ENCODE measurements at regions not wholly inside any gene's neighbourhood (a gene's known extent, or its start where the extent isn't known, plus 50 kb on each side); places are given as distances from the start of the nearest gene placed in this dataset.
A peak's percentile ranks its signal among the peaks of the same experiment; 100 is the strongest.

DNA sequence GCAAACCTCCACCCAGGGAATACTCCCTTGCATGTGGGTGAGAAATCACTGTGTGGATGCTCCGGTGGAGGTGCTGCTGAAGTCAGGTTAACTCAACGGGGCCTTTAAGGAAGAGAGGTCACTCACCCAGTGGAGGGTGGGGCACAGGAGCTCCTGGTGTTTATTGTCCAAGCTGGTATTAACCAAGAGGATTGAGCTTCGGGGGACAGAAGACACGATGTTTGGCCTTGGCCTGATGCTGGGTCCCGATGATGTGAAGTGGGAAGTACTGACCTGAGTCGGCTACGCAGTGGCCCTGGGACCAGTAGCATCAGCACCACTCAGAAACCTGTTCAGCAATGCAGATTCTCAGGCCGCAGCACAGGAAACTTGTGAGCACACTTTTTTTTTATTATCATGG, 85.7 kb upstream of the WASF3 start:
- no peaks in the 10 kb centered on the region for H3K9me3 ChIP-seq (ENCODE audit: control insufficient read depth, insufficient read depth, low read length)
- no peak overlapping the region for H3K4me3 ChIP-seq (ENCODE audit: low read length)
- no peaks in the 10 kb centered on the region for H3K36me3 ChIP-seq (ENCODE audit: control insufficient read depth, insufficient read depth, low read length)
- H3K27ac ChIP-seq (ENCODE audit: low read length), result no peak overlapping the region
- no peak for DNase-seq (ENCODE audit: low read depth, low spot score)
- no CpG with 5 or more reads among the region's 8 CpGs for WGBS (ENCODE audit: insufficient coverage, insufficient read length)
- H3K4me1 ChIP-seq (ENCODE audit: control insufficient read depth, insufficient read depth, low read length), result peaks cover 6% of the 10 kb centered on the region
- no peaks in the 10 kb centered on the region for H3K27me3 ChIP-seq (ENCODE audit: control insufficient read depth, insufficient read depth, low read length)

DNA sequence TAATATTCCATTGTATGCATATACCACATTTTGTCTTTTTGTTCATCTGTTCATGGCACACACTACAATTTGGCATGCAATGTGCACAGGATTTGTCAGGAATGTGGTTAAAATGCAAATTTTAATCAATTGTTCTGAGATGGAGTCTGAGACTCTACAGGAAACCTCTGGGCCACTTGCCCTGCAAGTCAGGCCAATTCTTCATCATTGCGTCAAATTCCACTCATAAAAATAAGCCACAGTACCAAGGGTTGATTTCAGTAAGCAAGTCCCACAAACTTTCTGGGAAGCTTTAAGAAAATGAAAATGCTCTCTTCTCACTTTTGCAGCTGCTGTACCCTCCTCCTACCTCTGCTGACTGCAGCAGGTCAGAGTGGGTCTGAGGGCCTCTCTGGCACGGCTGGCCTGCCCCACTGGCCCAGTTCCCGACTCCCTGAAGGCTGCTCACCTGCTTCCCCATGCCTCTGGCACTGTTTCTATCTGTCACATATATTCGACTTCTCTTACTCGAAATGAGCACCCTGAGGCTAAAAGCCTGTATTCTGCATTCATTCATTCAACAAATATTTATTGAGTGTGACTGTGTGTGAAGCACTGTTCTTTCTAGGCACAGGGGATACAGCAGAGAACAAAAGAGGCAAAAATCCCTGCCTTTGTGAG, 83.8 kb upstream of the WASF3 start:
- peaks cover 6% of the 10 kb centered on the region for H3K4me1 ChIP-seq (ENCODE audit: control insufficient read depth, insufficient read depth, low read length)
- H3K9me3 ChIP-seq (ENCODE audit: control insufficient read depth, insufficient read depth, low read length), result no peaks in the 10 kb centered on the region
- no peak for DNase-seq (ENCODE audit: low read depth, low spot score)
- H3K27me3 ChIP-seq (ENCODE audit: control insufficient read depth, insufficient read depth, low read length), result no peaks in the 10 kb centered on the region
- no peaks in the 10 kb centered on the region for H3K36me3 ChIP-seq (ENCODE audit: control insufficient read depth, insufficient read depth, low read length)
- no peak overlapping the region for H3K4me3 ChIP-seq (ENCODE audit: low read length)
- no peak overlapping the region for H3K27ac ChIP-seq (ENCODE audit: low read length)
- no CpG with 5 or more reads among the region's 5 CpGs for WGBS (ENCODE audit: insufficient coverage, insufficient read length)

DNA sequence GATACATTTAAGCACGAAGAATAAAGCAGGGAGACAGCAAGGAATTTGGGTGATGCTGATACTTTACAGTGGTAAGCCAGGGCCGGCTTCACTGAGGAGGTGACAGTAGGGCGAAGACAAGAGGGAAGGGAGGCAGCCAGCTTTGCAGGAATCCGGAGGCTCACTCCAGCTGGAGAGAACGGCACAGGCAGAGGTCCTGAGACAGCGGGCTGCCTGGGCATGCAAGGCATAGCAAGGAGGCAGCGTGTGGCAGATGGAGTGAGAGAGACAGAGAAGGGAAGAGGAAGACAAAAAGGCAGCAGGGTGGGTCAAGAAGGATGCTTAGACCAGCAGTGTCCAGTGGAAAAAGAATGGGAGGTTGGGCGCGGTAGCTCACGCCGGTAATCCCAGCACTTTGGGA, 83.2 kb upstream of the WASF3 start:
- Histone ChIP-seq H3K4me1 (ENCODE audit: control insufficient read depth, insufficient read depth, low read length) (peaks cover 6% of the 10 kb centered on the region), H3K9me3 (ENCODE audit: control insufficient read depth, insufficient read depth, low read length) (no peaks in the 10 kb centered on the region), H3K27me3 (ENCODE audit: control insufficient read depth, insufficient read depth, low read length) (no peaks in the 10 kb centered on the region), H3K36me3 (ENCODE audit: control insufficient read depth, insufficient read depth, low read length) (no peaks in the 10 kb centered on the region), H3K4me3 (ENCODE audit: low read length) (no peak overlapping the region), H3K27ac (ENCODE audit: low read length) (no peak overlapping the region)
- DNase-seq (ENCODE audit: low read depth, low spot score), result no peak
- no CpG with 5 or more reads among the region's 11 CpGs for WGBS (ENCODE audit: insufficient coverage, insufficient read length)

- H3K27me3 ChIP-seq (ENCODE audit: control insufficient read depth, insufficient read depth, low read length), result no peaks in the 10 kb centered on the region
- no peaks in the 10 kb centered on the region for H3K36me3 ChIP-seq (ENCODE audit: control insufficient read depth, insufficient read depth, low read length)
- peaks cover 6% of the 10 kb centered on the region for H3K4me1 ChIP-seq (ENCODE audit: control insufficient read depth, insufficient read depth, low read length)
- H3K4me3 ChIP-seq (ENCODE audit: low read length), result peak overlapping the region; percentile 21; the same call in 1 of the 2 replicates
- no CpG with 5 or more reads among the region's 15 CpGs for WGBS (ENCODE audit: insufficient coverage, insufficient read length)
- DNase-seq (ENCODE audit: low read depth, low spot score), result no peak
- no peaks in the 10 kb centered on the region for H3K9me3 ChIP-seq (ENCODE audit: control insufficient read depth, insufficient read depth, low read length)
- no peak overlapping the region for H3K27ac ChIP-seq (ENCODE audit: low read length)
Measured at GRCh38 chr13:26475176-26476110, 82.0 kb upstream of the WASF3 start.

GRCh38 chr13:26476111-26476781, 81.2 kb upstream of the WASF3 start:
- peak overlapping the region; percentile 21; the same call in 1 of the 2 replicates for H3K4me3 ChIP-seq (ENCODE audit: low read length)
- peaks cover 6% of the 10 kb centered on the region for H3K4me1 ChIP-seq (ENCODE audit: control insufficient read depth, insufficient read depth, low read length)
- no peaks in the 10 kb centered on the region for H3K9me3 ChIP-seq (ENCODE audit: control insufficient read depth, insufficient read depth, low read length)
- DNase-seq (ENCODE audit: low read depth, low spot score), result no peak
- H3K27ac ChIP-seq (ENCODE audit: low read length), result peak overlapping the region; percentile 75
- no peaks in the 10 kb centered on the region for H3K36me3 ChIP-seq (ENCODE audit: control insufficient read depth, insufficient read depth, low read length)
- WGBS (ENCODE audit: insufficient coverage, insufficient read length), result no CpG with 5 or more reads among the region's 20 CpGs
- no peaks in the 10 kb centered on the region for H3K27me3 ChIP-seq (ENCODE audit: control insufficient read depth, insufficient read depth, low read length)

- peak overlapping the region; percentile 13; the same call in 1 of the 2 replicates for H3K4me3 ChIP-seq (ENCODE audit: low read length)
- peaks cover 6% of the 10 kb centered on the region for H3K4me1 ChIP-seq (ENCODE audit: control insufficient read depth, insufficient read depth, low read length)
- H3K27ac ChIP-seq (ENCODE audit: low read length), result peak overlapping the region; percentile 75
- no peaks in the 10 kb centered on the region for H3K27me3 ChIP-seq (ENCODE audit: control insufficient read depth, insufficient read depth, low read length)
- H3K36me3 ChIP-seq (ENCODE audit: control insufficient read depth, insufficient read depth, low read length), result no peaks in the 10 kb centered on the region
- DNase-seq (ENCODE audit: low read depth, low spot score), result no peak
- WGBS (ENCODE audit: insufficient coverage, insufficient read length), result no CpG with 5 or more reads among the region's 3 CpGs
- no peaks in the 10 kb centered on the region for H3K9me3 ChIP-seq (ENCODE audit: control insufficient read depth, insufficient read depth, low read length)
Measured at GRCh38 chr13:26476782-26477142, 80.7 kb upstream of the WASF3 start.

DNA sequence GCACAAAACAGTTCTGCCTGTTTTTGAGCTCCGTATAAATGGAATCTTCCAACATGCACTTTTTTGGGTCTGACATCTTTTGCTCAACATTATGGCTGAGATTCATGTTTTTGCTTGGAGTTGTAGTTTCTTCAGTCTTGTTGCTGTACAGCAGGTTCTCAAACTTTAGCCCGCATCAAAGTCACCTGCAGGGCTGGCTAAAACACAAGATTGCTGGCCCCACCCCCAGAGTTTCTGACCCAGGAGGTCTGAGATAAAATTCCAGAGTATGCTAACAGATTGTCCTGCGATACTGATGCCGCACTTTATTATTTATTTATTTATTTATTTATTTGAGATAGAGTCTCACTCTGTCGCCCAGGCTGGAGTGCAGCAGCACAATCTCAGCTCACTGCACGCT, 79.8 kb upstream of the WASF3 start:
- no CpG with 5 or more reads among the region's 6 CpGs for WGBS (ENCODE audit: insufficient coverage, insufficient read length)
- no peak for DNase-seq (ENCODE audit: low read depth, low spot score)

GRCh38 chr13:26480246-26480855, 77.1 kb upstream of the WASF3 start:
- DNase-seq (ENCODE audit: low read depth, low spot score), result no peak
- H3K27ac ChIP-seq (ENCODE audit: low read length), result no peak overlapping the region
- H3K4me3 ChIP-seq (ENCODE audit: low read length), result no peak overlapping the region
- H3K27me3 ChIP-seq (ENCODE audit: control insufficient read depth, insufficient read depth, low read length), result no peaks in the 10 kb centered on the region
- H3K4me1 ChIP-seq (ENCODE audit: control insufficient read depth, insufficient read depth, low read length), result peaks cover 4% of the 10 kb centered on the region; the same call in 1 of the 2 replicates
- no peaks in the 10 kb centered on the region; the same call in 1 of the 2 replicates for H3K36me3 ChIP-seq (ENCODE audit: control insufficient read depth, insufficient read depth, low read length)
- whole genome bisulfite sequencing (ENCODE audit: insufficient coverage, insufficient read length), result no CpG with 5 or more reads among the region's 10 CpGs
- H3K9me3 ChIP-seq (ENCODE audit: control insufficient read depth, insufficient read depth, low read length), result no peaks in the 10 kb centered on the region

More for the DNA sequence above, 79.8 kb upstream of the WASF3 start:
- Histone ChIP-seq H3K36me3 (ENCODE audit: control insufficient read depth, insufficient read depth, low read length) (no peaks in the 10 kb centered on the region), H3K27me3 (ENCODE audit: control insufficient read depth, insufficient read depth, low read length) (no peaks in the 10 kb centered on the region), H3K9me3 (ENCODE audit: control insufficient read depth, insufficient read depth, low read length) (no peaks in the 10 kb centered on the region), H3K4me1 (ENCODE audit: control insufficient read depth, insufficient read depth, low read length) (peaks cover 7% of the 10 kb centered on the region), H3K27ac (ENCODE audit: low read length) (no peak overlapping the region), H3K4me3 (ENCODE audit: low read length) (no peak overlapping the region)

GRCh38 chr13:26482451-26483197, 74.9 kb upstream of the WASF3 start:
- Histone ChIP-seq H3K27me3 (ENCODE audit: control insufficient read depth, insufficient read depth, low read length) (no peaks in the 10 kb centered on the region), H3K9me3 (ENCODE audit: control insufficient read depth, insufficient read depth, low read length) (no peaks in the 10 kb centered on the region), H3K27ac (ENCODE audit: low read length) (no peak overlapping the region), H3K4me1 (ENCODE audit: control insufficient read depth, insufficient read depth, low read length) (0 out of 2 replicates have a peak, but pooled peaks cover 1% of the 10 kb centered on the region), H3K4me3 (ENCODE audit: low read length) (no peak overlapping the region), H3K36me3 (ENCODE audit: control insufficient read depth, insufficient read depth, low read length) (no peaks in the 10 kb centered on the region; the same call in 1 of the 2 replicates)
- DNase-seq (ENCODE audit: low read depth, low spot score), result peak; percentile 52
- WGBS (ENCODE audit: insufficient coverage, insufficient read length), result no CpG with 5 or more reads among the region's 3 CpGs
